OCI-LY7 (cell line): ENCODE measurements at regions not wholly inside any gene's neighbourhood (a gene's known extent, or its start where the extent isn't known, plus 50 kb on each side); places are given as distances from the start of the nearest gene placed in this dataset.

ENCODE experiments used
- CTCF ChIP-seq: fragments of 200-600 bp; sonication (generic); conservative IDR thresholded peaks from 2 replicates; pipeline ENCODE4 v1.5.1; 2014; ENCODE audit warnings: mild to moderate bottlenecking, antibody characterized with exemption, low read length, moderate library complexity, mixed read lengths
- EZH2phosphoT487 ChIP-seq: fragments of 200-600 bp; sonication (generic); IDR thresholded peaks from 2 replicates; pipeline ENCODE4 v1.6.1; 2018; ENCODE audit warnings: low read depth, borderline replicate concordance, mild to moderate bottlenecking, mixed run types, antibody characterized with exemption, low read length, moderate library complexity, mixed read lengths

- TF ChIP-seq CTCF (no peak), EZH2phosphoT487 (no peak)
These were observed 138.7 kb downstream of the DISP1 start for GRCh38 chr1:222953585-222953984.
